DND-41 (cell line): ENCODE measurements at regions not wholly inside any gene's neighbourhood (a gene's known extent, or its start where the extent isn't known, plus 50 kb on each side); places are given as distances from the start of the nearest gene placed in this dataset.

ENCODE experiments used
- ATAC-seq: fragments of 200-7000 bp; cut with Tn5 transposase; 3 replicates; pipeline ENCODE4 v1.9.1; 2021; ENCODE audit warnings: low read depth; ENCODE audit not compliant: insufficient read depth
- DNase-seq: peaks from one replicate; pipeline ENCODE4 v3.0.0-alpha.2; 2020
- H2AFZ ChIP-seq: 2 replicates; pipeline ENCODE4 v1.6.0; 2012; ENCODE audit warnings: low read depth, low read length
- H3K27ac ChIP-seq: 2 replicates; pipeline ENCODE4 v1.5.1; 2012; ENCODE audit warnings: low read length, inconsistent platforms
- H3K27me3 ChIP-seq: fragments of 200-600 bp; sonication (generic); 2 replicates; pipeline ENCODE4 v1.6.0; 2012; ENCODE audit warnings: low read length, mild to moderate bottlenecking, inconsistent platforms; ENCODE audit not compliant: insufficient read depth, poor library complexity
- H3K36me3 ChIP-seq: 2 replicates; pipeline ENCODE4 v1.5.1; 2012; ENCODE audit warnings: low read length, inconsistent platforms; ENCODE audit not compliant: insufficient read depth
- H3K4me1 ChIP-seq: 2 replicates; pipeline ENCODE4 v1.5.1; 2012; ENCODE audit warnings: mild to moderate bottlenecking, low read length; ENCODE audit not compliant: insufficient read depth
- H3K4me2 ChIP-seq: 2 replicates; pipeline ENCODE4 v1.6.0; 2012; ENCODE audit warnings: mild to moderate bottlenecking, moderate library complexity, low read length, inconsistent platforms; ENCODE audit not compliant: insufficient read depth
- H3K4me3 ChIP-seq, 2 experiments: fragments of 200-600 bp in 1 of 2; shearing (Covaris generic) in 1 of 2; 2 replicates each; pipeline ENCODE4 v1.5.1; 2012 to 2016; ENCODE audit warnings: inconsistent platforms in 2 of 2, low read length in 2 of 2, mild to moderate bottlenecking in 2 of 2, low read depth in 1 of 2, moderate library complexity in 1 of 2
- H3K79me2 ChIP-seq: 2 replicates; pipeline ENCODE4 v1.6.0; 2012; ENCODE audit warnings: low read length, inconsistent platforms; ENCODE audit not compliant: insufficient read depth
- H3K9ac ChIP-seq: 2 replicates; pipeline ENCODE4 v1.6.0; 2012; ENCODE audit warnings: low read depth, mild to moderate bottlenecking, inconsistent platforms, low read length, moderate library complexity
- H3K9me3 ChIP-seq: 2 replicates; pipeline ENCODE4 v1.5.1; 2012; ENCODE audit warnings: low read length, moderate library complexity, mild to moderate bottlenecking, inconsistent platforms; ENCODE audit not compliant: insufficient read depth, severe bottlenecking
- H4K20me1 ChIP-seq: 2 replicates; pipeline ENCODE4 v1.6.0; 2012; ENCODE audit warnings: low read length; ENCODE audit not compliant: insufficient read depth
- EZH2 ChIP-seq: IDR thresholded peaks from 3 replicates; pipeline ENCODE4 v1.6.1; 2012; ENCODE audit warnings: borderline replicate concordance, low read depth, mild to moderate bottlenecking, moderate library complexity, low read length, inconsistent platforms; ENCODE audit not compliant: severe bottlenecking
- TF ChIP-seq, protein P1 (sequence below): IDR thresholded peaks from 2 replicates; pipeline ENCODE4 v1.5.1; 2012; ENCODE audit warnings: borderline replicate concordance, low read length, moderate library complexity, mild to moderate bottlenecking; ENCODE audit not compliant: poor library complexity, severe bottlenecking; ENCODE audit errors: extremely low read depth

- ATAC-seq: no peak
- Histone ChIP-seq H3K27me3 (no peaks in the 10 kb centered on the region), H3K36me3 (no peaks in the 10 kb centered on the region), H3K27ac (no peak overlapping the region), H3K79me2 (no peaks in the 10 kb centered on the region), H3K4me2 (no peak overlapping the region), H3K9ac (no peak overlapping the region), H2AFZ (no peak overlapping the region), H4K20me1 (no peaks in the 10 kb centered on the region), H3K9me3 (peaks cover 7% of the 10 kb centered on the region), H3K4me3 (no peak overlapping the region), H3K4me1 (no peaks in the 10 kb centered on the region)
- no peak for TF ChIP-seq EZH2
- TF ChIP-seq, protein P1, sequence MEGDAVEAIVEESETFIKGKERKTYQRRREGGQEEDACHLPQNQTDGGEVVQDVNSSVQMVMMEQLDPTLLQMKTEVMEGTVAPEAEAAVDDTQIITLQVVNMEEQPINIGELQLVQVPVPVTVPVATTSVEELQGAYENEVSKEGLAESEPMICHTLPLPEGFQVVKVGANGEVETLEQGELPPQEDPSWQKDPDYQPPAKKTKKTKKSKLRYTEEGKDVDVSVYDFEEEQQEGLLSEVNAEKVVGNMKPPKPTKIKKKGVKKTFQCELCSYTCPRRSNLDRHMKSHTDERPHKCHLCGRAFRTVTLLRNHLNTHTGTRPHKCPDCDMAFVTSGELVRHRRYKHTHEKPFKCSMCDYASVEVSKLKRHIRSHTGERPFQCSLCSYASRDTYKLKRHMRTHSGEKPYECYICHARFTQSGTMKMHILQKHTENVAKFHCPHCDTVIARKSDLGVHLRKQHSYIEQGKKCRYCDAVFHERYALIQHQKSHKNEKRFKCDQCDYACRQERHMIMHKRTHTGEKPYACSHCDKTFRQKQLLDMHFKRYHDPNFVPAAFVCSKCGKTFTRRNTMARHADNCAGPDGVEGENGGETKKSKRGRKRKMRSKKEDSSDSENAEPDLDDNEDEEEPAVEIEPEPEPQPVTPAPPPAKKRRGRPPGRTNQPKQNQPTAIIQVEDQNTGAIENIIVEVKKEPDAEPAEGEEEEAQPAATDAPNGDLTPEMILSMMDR: no peak
- no peak for DNase-seq
Measured at GRCh38 chrX:874061-874460, 243.5 kb downstream of the SHOX start.

GRCh38 chrX:873016-873415 is 242.4 kb downstream of the SHOX start:
- Histone ChIP-seq H3K4me1 (no peaks in the 10 kb centered on the region), H3K9me3 (peaks cover 7% of the 10 kb centered on the region), H3K36me3 (no peaks in the 10 kb centered on the region), H4K20me1 (no peaks in the 10 kb centered on the region), H3K4me2 (no peak overlapping the region), H3K9ac (no peak overlapping the region), H3K79me2 (no peaks in the 10 kb centered on the region), H3K27me3 (no peaks in the 10 kb centered on the region), H3K27ac (no peak overlapping the region), H2AFZ (no peak overlapping the region), H3K4me3 (no peak overlapping the region)
- TF ChIP-seq, protein P1: no peak
- TF ChIP-seq EZH2: no peak
- ATAC-seq: no peak
- DNase-seq: no peak

DNA sequence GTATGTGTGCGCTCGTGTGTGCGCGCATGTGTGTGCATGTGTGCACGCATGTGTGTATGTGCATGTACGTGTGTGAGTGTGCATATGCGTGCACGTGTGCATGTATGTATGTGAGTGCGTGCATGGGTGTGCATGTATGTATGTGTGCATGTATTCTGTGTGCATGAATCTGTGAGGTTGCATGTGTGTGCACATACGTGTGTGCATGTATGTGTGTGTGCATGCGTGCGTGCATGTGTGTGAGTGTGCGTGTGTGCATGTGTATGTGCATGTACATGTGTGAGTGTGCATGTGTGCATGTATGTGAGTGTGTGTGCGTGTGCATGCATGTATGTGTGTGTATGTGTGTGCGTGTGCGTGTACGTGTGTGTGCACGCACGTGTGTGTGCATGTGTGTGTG is 241.5 kb downstream of the SHOX start:
- ATAC-seq: no peak
- TF ChIP-seq, protein P1: no peak
- TF ChIP-seq EZH2: no peak
- no peak overlapping the region for H3K4me3 ChIP-seq
- no peak overlapping the region for H3K27ac ChIP-seq
- H3K79me2 ChIP-seq: no peaks in the 10 kb centered on the region
- no peak for DNase-seq
- H2AFZ ChIP-seq: no peak overlapping the region
- no peak overlapping the region for H3K9ac ChIP-seq
- H4K20me1 ChIP-seq: no peaks in the 10 kb centered on the region
- peaks cover 7% of the 10 kb centered on the region for H3K9me3 ChIP-seq
- no peak overlapping the region for H3K4me2 ChIP-seq
- H3K4me1 ChIP-seq: no peaks in the 10 kb centered on the region
- H3K27me3 ChIP-seq: no peaks in the 10 kb centered on the region
- H3K36me3 ChIP-seq: no peaks in the 10 kb centered on the region

DNA sequence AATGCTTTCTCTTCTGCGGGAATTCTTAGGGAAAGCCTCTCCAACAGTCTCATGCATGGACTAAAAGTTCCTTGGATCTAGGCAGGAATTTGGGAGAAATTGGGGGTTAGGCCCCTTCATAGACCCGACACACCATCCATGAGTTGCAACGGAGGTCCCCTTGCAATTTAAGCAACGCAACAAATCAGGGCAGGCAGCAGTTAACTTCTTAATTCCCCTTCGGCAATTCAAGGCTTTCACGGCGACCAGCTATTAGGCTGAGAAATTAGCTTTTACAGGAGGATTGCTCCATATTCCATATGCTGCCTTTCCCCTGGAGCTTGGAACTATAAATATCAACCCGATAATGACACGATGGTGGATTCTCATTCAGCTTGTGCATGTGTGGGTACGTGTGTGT is 241.0 kb downstream of the SHOX start:
- H3K4me2 ChIP-seq: no peak overlapping the region
- H4K20me1 ChIP-seq: no peaks in the 10 kb centered on the region
- no peaks in the 10 kb centered on the region for H3K79me2 ChIP-seq
- no peak overlapping the region for H2AFZ ChIP-seq
- no peaks in the 10 kb centered on the region for H3K4me1 ChIP-seq
- H3K4me3 ChIP-seq: no peak overlapping the region
- H3K27ac ChIP-seq: no peak overlapping the region
- no peak for DNase-seq
- no peaks in the 10 kb centered on the region for H3K36me3 ChIP-seq
- no peaks in the 10 kb centered on the region for H3K27me3 ChIP-seq
- TF ChIP-seq, protein P1: no peak
- no peak for TF ChIP-seq EZH2
- ATAC-seq: no peak
- H3K9ac ChIP-seq: no peak overlapping the region
- peaks cover 7% of the 10 kb centered on the region for H3K9me3 ChIP-seq
